ENCODE measurements at regions not wholly inside any gene's neighbourhood (a gene's known extent, or its start where the extent isn't known, plus 50 kb on each side); places are given as distances from the start of the nearest gene placed in this dataset.
A peak's percentile ranks its signal among the peaks of the same experiment; 100 is the strongest.

GRCh38 chr2:199160081-199160480 lies 297.7 kb downstream of the SATB2 start:
- no peak overlapping the region for H3K27ac ChIP-seq (ENCODE audit: low read depth in 2 of 2, low read length in 1 of 2)
- H3F3A ChIP-seq (replicated peaks; ENCODE audit: insufficient read depth): no peaks in the 10 kb centered on the region
- H3K27me3 ChIP-seq (ENCODE audit: insufficient read depth): no peaks in the 10 kb centered on the region
- POLR2A ChIA-PET: no interaction called here
- H3K36me3 ChIP-seq (replicated peaks in 1 of 2; ENCODE audit: control insufficient read depth in 1 of 2, insufficient read depth in 2 of 2, low read length in 1 of 2): no peaks in the 10 kb centered on the region
- no peak overlapping the region for H3K9ac ChIP-seq
- no peak overlapping the region for H3K4me3 ChIP-seq (ENCODE audit: low read depth in 2 of 2, low read length in 1 of 2)
- H3K9me3 ChIP-seq: no peaks in the 10 kb centered on the region
- no peak overlapping the region for H3K4me2 ChIP-seq
- 16% methylated on average over 4 of the region's 4 CpGs for WGBS (ENCODE audit: low lambda C conversion rate)
- peak overlapping the region; percentile 52; the same call in 1 of the 2 replicates for H2AFZ ChIP-seq (ENCODE audit: low read depth)
- no peaks in the 10 kb centered on the region for H3K9me2 ChIP-seq
- CTCF ChIA-PET: no interaction called here
- no peak for DNase-seq
- TF ChIP-seq NFIC (IDR thresholded peaks at IDR 0.05; ENCODE audit: borderline replicate concordance): no peak
- no peak for TF ChIP-seq REST (IDR thresholded peaks at IDR 0.05; ENCODE audit: low read depth, low read length)
- TF ChIP-seq CHD2 (IDR thresholded peaks at IDR 0.05; ENCODE audit: low read length, partially characterized antibody): no peak
- TF ChIP-seq JUND (IDR thresholded peaks at IDR 0.05): no peak
- no peak for TF ChIP-seq NRF1 (IDR thresholded peaks at IDR 0.05; ENCODE audit: low read depth, low read length)
- no peak for TF ChIP-seq FOXJ3 (CRISPR knock-in tag; IDR thresholded peaks at IDR 0.05)
- no peak for TF ChIP-seq IRF3 (IDR thresholded peaks at IDR 0.05; ENCODE audit: low read depth, low read length)
- TF ChIP-seq GABPA (IDR thresholded peaks at IDR 0.05; ENCODE audit: low read depth): no peak
- TF ChIP-seq SIN3A (IDR thresholded peaks at IDR 0.05; ENCODE audit: borderline replicate concordance, low read depth, low read length): no peak
- TF ChIP-seq TEAD4 (IDR thresholded peaks at IDR 0.05; ENCODE audit: borderline replicate concordance, insufficient read depth): no peak
- TF ChIP-seq, protein P1, sequence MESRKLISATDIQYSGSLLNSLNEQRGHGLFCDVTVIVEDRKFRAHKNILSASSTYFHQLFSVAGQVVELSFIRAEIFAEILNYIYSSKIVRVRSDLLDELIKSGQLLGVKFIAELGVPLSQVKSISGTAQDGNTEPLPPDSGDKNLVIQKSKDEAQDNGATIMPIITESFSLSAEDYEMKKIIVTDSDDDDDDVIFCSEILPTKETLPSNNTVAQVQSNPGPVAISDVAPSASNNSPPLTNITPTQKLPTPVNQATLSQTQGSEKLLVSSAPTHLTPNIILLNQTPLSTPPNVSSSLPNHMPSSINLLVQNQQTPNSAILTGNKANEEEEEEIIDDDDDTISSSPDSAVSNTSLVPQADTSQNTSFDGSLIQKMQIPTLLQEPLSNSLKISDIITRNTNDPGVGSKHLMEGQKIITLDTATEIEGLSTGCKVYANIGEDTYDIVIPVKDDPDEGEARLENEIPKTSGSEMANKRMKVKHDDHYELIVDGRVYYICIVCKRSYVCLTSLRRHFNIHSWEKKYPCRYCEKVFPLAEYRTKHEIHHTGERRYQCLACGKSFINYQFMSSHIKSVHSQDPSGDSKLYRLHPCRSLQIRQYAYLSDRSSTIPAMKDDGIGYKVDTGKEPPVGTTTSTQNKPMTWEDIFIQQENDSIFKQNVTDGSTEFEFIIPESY (IDR thresholded peaks at IDR 0.05; ENCODE audit: borderline replicate concordance, low read depth): no peak
- no peak for TF ChIP-seq USF2 (IDR thresholded peaks at IDR 0.05; ENCODE audit: borderline replicate concordance, low read depth, low read length)
- TF ChIP-seq ELF1 (IDR thresholded peaks at IDR 0.05): no peak
- no peak for TF ChIP-seq EZH2phosphoT487 (IDR thresholded peaks at IDR 0.05; ENCODE audit: borderline replicate concordance, low read depth)
- TF ChIP-seq MXI1 (IDR thresholded peaks at IDR 0.05; ENCODE audit: low read depth, low read length): no peak
- H3K4me1 ChIP-seq (ENCODE audit: control insufficient read depth in 1 of 2, insufficient read depth in 2 of 2, low read depth in 1 of 2, low read length in 1 of 2): no peaks in the 10 kb centered on the region
- H3K79me2 ChIP-seq (ENCODE audit: insufficient read depth): no peaks in the 10 kb centered on the region
- no peaks in the 10 kb centered on the region for H4K20me1 ChIP-seq (ENCODE audit: insufficient read depth)
